HepG2 (cell line): ENCODE measurements at regions not wholly inside any gene's neighbourhood (a gene's known extent, or its start where the extent isn't known, plus 50 kb on each side); places are given as distances from the start of the nearest gene placed in this dataset.

ENCODE experiments used
- ATAC-seq: fragments of 200-7000 bp; cut with Tn5 transposase; 3 replicates; pipeline ENCODE4 v1.9.1; 2020; ENCODE audit warnings: mild to moderate bottlenecking, moderate library complexity
- BruUV-seq: library from RNA; stranded (reverse); fragments of 400-500 nt; replicated peaks from 2 replicates; lab custom pipeline; 2021; lab: Mats Ljungman, UMichigan
- CTCF ChIA-PET: fragments of 300-600 bp; formaldehyde crosslinking; extraction: SDS; loops from one replicate; lab custom pipeline; 2021; ENCODE audit warnings: low total read pairs, inconsistent platforms, low intra/inter-chr PET ratio; lab: Yijun Ruan, JAX
- POLR2A ChIA-PET: fragments of 350-600 bp; sonication (Branson Sonifier 250); formaldehyde crosslinking; loops from one replicate; lab custom pipeline; 2020; ENCODE audit warnings: antibody characterized with exemption, inconsistent platforms; lab: Yijun Ruan, JAX
- DNase-seq: peaks from one replicate; pipeline ENCODE4 v3.0.0-alpha.2; 2015; ENCODE audit warnings: low spot score
- FAIRE-seq: peaks from 3 replicates; lab custom pipeline; 2011; peaks lifted over from hg19 to GRCh38; lab: Jason Lieb, UNC
- H2AFZ ChIP-seq: one replicate; pipeline ENCODE4 v1.6.1; 2011; ENCODE audit warnings: low read length, inconsistent platforms
- H3K27ac ChIP-seq: fragments of 300-600 bp; 3 replicates; pipeline ENCODE4 v1.8.0; 2011; ENCODE audit warnings: mixed run types, mild to moderate bottlenecking, mixed read lengths, low read length, inconsistent platforms; ENCODE audit not compliant: insufficient read depth; ENCODE audit errors: extremely low read length
- H3K27me3 ChIP-seq, 2 experiments: fragments of 200-600 bp in 1 of 2; 2 replicates in 1 of 2; 3 replicates in 1 of 2; pipeline versions ENCODE4 v1.6.0 to v1.8.0; 2011; ENCODE audit warnings: low read length in 2 of 2, mild to moderate bottlenecking in 2 of 2, moderate library complexity in 2 of 2, inconsistent platforms in 1 of 2; ENCODE audit not compliant: insufficient read depth in 2 of 2, control insufficient read depth in 1 of 2
- H3K36me3 ChIP-seq, 2 experiments: fragments of 200-600 bp in 1 of 2; replicated peaks in 1 of 2; 2 replicates in 1 of 2; 3 replicates in 1 of 2; pipeline versions ENCODE4 v1.5.1 to v1.8.0; 2011; ENCODE audit warnings: low read length in 2 of 2, inconsistent platforms in 1 of 2; ENCODE audit not compliant: insufficient read depth in 2 of 2, control insufficient read depth in 1 of 2
- H3K4me1 ChIP-seq: 2 replicates; pipeline ENCODE4 v1.5.1; 2012; ENCODE audit warnings: low read length, inconsistent platforms; ENCODE audit not compliant: insufficient read depth
- H3K4me2 ChIP-seq: 2 replicates; pipeline ENCODE4 v1.6.0; 2011; ENCODE audit warnings: low read depth, low read length, inconsistent platforms
- H3K4me3 ChIP-seq, 3 experiments: fragments of 200-600 bp in 1 of 3; sonication (generic), shearing (Covaris generic) in 1 of 3; replicated peaks in 1 of 3; 2 replicates each; pipeline ENCODE4 v1.5.1; 2011 to 2016; ENCODE audit warnings: low read length in 3 of 3, inconsistent platforms in 2 of 3, low read depth in 2 of 3, mild to moderate bottlenecking in 2 of 3, control low read depth in 1 of 3, mixed read lengths in 1 of 3; ENCODE audit not compliant: insufficient read depth in 1 of 3
- H3K79me2 ChIP-seq: one replicate; pipeline ENCODE4 v1.6.1; 2011; ENCODE audit warnings: low read length, inconsistent platforms; ENCODE audit not compliant: insufficient read depth
- H3K9ac ChIP-seq: 2 replicates; pipeline ENCODE4 v1.6.0; 2011; ENCODE audit warnings: mild to moderate bottlenecking, low read depth, low read length, inconsistent platforms; ENCODE audit not compliant: insufficient read depth
- H3K9me3 ChIP-seq: 2 replicates; pipeline ENCODE4 v1.5.1; 2012; ENCODE audit warnings: mild to moderate bottlenecking, low read length
- H4K20me1 ChIP-seq: 2 replicates; pipeline ENCODE4 v1.6.0; 2011; ENCODE audit warnings: inconsistent platforms, mild to moderate bottlenecking, low read length, moderate library complexity; ENCODE audit not compliant: insufficient read depth
- ELF3 ChIP-seq: IDR thresholded peaks from 2 replicates; pipeline ENCODE4 v1.6.1; 2016; ENCODE audit warnings: missing genetic modification reagents, missing compliant biosample characterization
- GTF2F1 ChIP-seq: fragments of 150-350 bp; IDR thresholded peaks from 2 replicates; pipeline ENCODE4 v1.6.1; 2014; ENCODE audit warnings: low read length
- GTF3A ChIP-seq: sonication (generic); formaldehyde crosslinking; conservative IDR thresholded peaks from 2 replicates; pipeline ENCODE4 v1.4.0; 2020; ENCODE audit warnings: mild to moderate bottlenecking, missing genetic modification reagents
- HHEX ChIP-seq: IDR thresholded peaks from 2 replicates; pipeline ENCODE4 v1.6.1; 2016; ENCODE audit warnings: control low read depth
- HNRNPL ChIP-seq: fragments of 200-400 bp; formaldehyde crosslinking; IDR thresholded peaks from 2 replicates; pipeline ENCODE4 v1.6.1; 2017; ENCODE audit warnings: mild to moderate bottlenecking, low read depth, low read length
- JUNB ChIP-seq: sonication (generic); formaldehyde crosslinking; IDR thresholded peaks from 2 replicates; pipeline ENCODE4 v1.8.0; 2022; ENCODE audit warnings: missing genetic modification reagents, mild to moderate bottlenecking, borderline replicate concordance
- MYPOP ChIP-seq: sonication (generic); formaldehyde crosslinking; IDR thresholded peaks from 2 replicates; pipeline ENCODE4 v1.8.1; 2023; ENCODE audit warnings: mild to moderate bottlenecking, moderate library complexity, missing genetic modification reagents
- NRL ChIP-seq: sonication (generic); formaldehyde crosslinking; IDR thresholded peaks from 2 replicates; pipeline ENCODE4 v1.5.0; 2020; ENCODE audit warnings: missing genetic modification reagents, mild to moderate bottlenecking, moderate library complexity, borderline replicate concordance
- PREB ChIP-seq: sonication (generic); formaldehyde crosslinking; IDR thresholded peaks from 2 replicates; pipeline ENCODE4 v1.4.0; 2020; ENCODE audit warnings: missing genetic modification reagents
- SRSF9 ChIP-seq: fragments of 200-400 bp; formaldehyde crosslinking; IDR thresholded peaks from 2 replicates; pipeline ENCODE4 v1.6.1; 2018; ENCODE audit warnings: borderline replicate concordance, mild to moderate bottlenecking, low read depth, low read length; ENCODE audit not compliant: insufficient read depth, poor library complexity, severe bottlenecking
- TCF7L2 ChIP-seq: IDR thresholded peaks from 2 replicates; pipeline ENCODE4 v1.6.1; 2011; ENCODE audit warnings: mild to moderate bottlenecking, low read depth, low read length, moderate library complexity
- ZBTB39 ChIP-seq: sonication (generic); formaldehyde crosslinking; IDR thresholded peaks from 2 replicates; pipeline ENCODE4 v1.5.0; 2020; ENCODE audit warnings: missing genetic modification reagents
- ZBTB7A ChIP-seq: sonication (generic); formaldehyde crosslinking; IDR thresholded peaks from 2 replicates; pipeline ENCODE4 v1.8.0; 2022; ENCODE audit warnings: mild to moderate bottlenecking, missing genetic modification reagents
- ZNF883 ChIP-seq: sonication (generic); formaldehyde crosslinking; IDR thresholded peaks from 2 replicates; pipeline ENCODE4 v1.5.1; 2020; ENCODE audit warnings: mild to moderate bottlenecking, missing genetic modification reagents; ENCODE audit errors: not compliant biosample characterization
- WGBS: methylation state at CpG from one replicate; pipeline ENCODE4 v1.1.6; 2017; ENCODE audit warnings: low lambda C conversion rate; 5-methylcytosine and 5-hydroxymethylcytosine counted together
- in situ Hi-C: cut with HindIII; loops from 2 replicates; pipeline ENCODE4 v1.10.0; 2017; ENCODE audit warnings: low pct_unique_long_range_greater_than_20kb; ENCODE audit not compliant: extremely low pct_ligation_motif_present
- intact Hi-C: fragments of 100-400 bp; cut with micrococcal nuclease; formaldehyde crosslinking; loops from one replicate; pipeline ENCODE4 v1.10.0; 2022; ENCODE audit not compliant: unreplicated experiment

- TF ChIP-seq PREB, result no peak
- TF ChIP-seq, all 625 proteins: peak for 0
Measured at GRCh38 chr10:130969700-130970099, 341.8 kb downstream of the TCERG1L start (continued).

GRCh38 chr10:130970341-130971122 lies 341.0 kb downstream of the TCERG1L start:
- Histone ChIP-seq H2AFZ (no peak overlapping the region), H3K9ac (no peak overlapping the region), H3K9me3 (no peaks in the 10 kb centered on the region), H3K4me1 (no peaks in the 10 kb centered on the region), H3K4me3 (no peak overlapping the region), H3K27me3 (no peaks in the 10 kb centered on the region; a peak in 3 of 5 replicates), H4K20me1 (no peaks in the 10 kb centered on the region), H3K4me2 (no peak overlapping the region), H3K36me3 (no peaks in the 10 kb centered on the region), H3K79me2 (no peaks in the 10 kb centered on the region), H3K27ac (no peak overlapping the region)
- CTCF ChIA-PET, result no interaction called here
- in situ Hi-C loops (no loop called here), intact Hi-C loops (no loop called here)
- BruUV-seq, result no TSS peak
- FAIRE-seq (no peak), DNase-seq (no peak), ATAC-seq (no peak)
- 22% methylated on average over 6 of the region's 10 CpGs for WGBS
- POLR2A ChIA-PET, result no interaction called here
- no peak for TF ChIP-seq ZBTB39 (CRISPR knock-in tag)
- no peak for TF ChIP-seq ZBTB7A (CRISPR knock-in tag)
- TF ChIP-seq ELF3 (CRISPR knock-in tag), result no peak
- TF ChIP-seq MYPOP (CRISPR knock-in tag), result no peak
- TF ChIP-seq GTF2F1, result no peak
- TF ChIP-seq GTF3A (CRISPR knock-in tag), result no peak
- TF ChIP-seq NRL (CRISPR knock-in tag), result no peak
- TF ChIP-seq JUNB (CRISPR knock-in tag), result no peak
- TF ChIP-seq SRSF9, result no peak
- no peak for TF ChIP-seq HHEX (CRISPR knock-in tag)
- TF ChIP-seq HNRNPL, result no peak
- TF ChIP-seq TCF7L2, result no peak
- TF ChIP-seq ZNF883 (CRISPR knock-in tag), result no peak
